ENCODE measurements at regions not wholly inside any gene's neighbourhood (a gene's known extent, or its start where the extent isn't known, plus 50 kb on each side); places are given as distances from the start of the nearest gene placed in this dataset.

GRCh38 chr16:73852561-73852960 lies 444.1 kb upstream of the PSMD7 start:
- CTCF ChIA-PET (ENCODE audit: partially characterized antibody): no interaction called here
- no peak for DNase-seq (ENCODE audit: low read depth in 1 of 2, low spot score in 2 of 2)
- H3K56ac ChIP-seq (replicated peaks; ENCODE audit: insufficient read length, low read depth, low read length): no peak overlapping the region
- H4K8ac ChIP-seq (ENCODE audit: extremely low read depth, insufficient read depth, low read length): no peak overlapping the region
- H3K14ac ChIP-seq (ENCODE audit: insufficient read length): no peak overlapping the region
- H3K79me2 ChIP-seq (ENCODE audit: control insufficient read depth in 1 of 2, insufficient read depth in 2 of 2, low read length in 2 of 2): no peaks in the 10 kb centered on the region
- no peaks in the 10 kb centered on the region for H4K20me1 ChIP-seq (replicated peaks in 1 of 2; ENCODE audit: control insufficient read depth in 1 of 2, insufficient read depth in 2 of 2, low read length in 2 of 2)
- H2BK15ac ChIP-seq (ENCODE audit: low read length): no peak overlapping the region
- H3K23me2 ChIP-seq (ENCODE audit: low read depth, low read length): no peaks in the 10 kb centered on the region
- H2BK5ac ChIP-seq (ENCODE audit: low read depth, low read length): no peak overlapping the region
- H3K9ac ChIP-seq (replicated peaks in 1 of 4; ENCODE audit: extremely low read depth in 1 of 4, low read depth in 3 of 4, low read length in 3 of 4): no peak overlapping the region
- H2BK12ac ChIP-seq (ENCODE audit: low read depth, low read length): no peak overlapping the region
- 90% methylated on average over 1 of the region's 1 CpG; no CpG with 5 or more reads in 1 of the 2 experiments for WGBS, 2 experiments (ENCODE audit: extremely low coverage in 1 of 2, insufficient coverage in 1 of 2, insufficient read length in 1 of 2, insufficient replicate concordance in 2 of 2, low coverage in 1 of 2, low lambda C conversion rate in 2 of 2, missing lambda C conversion rate in 1 of 2)
- TF ChIP-seq TAF7 (optimal IDR thresholded peaks at IDR 0.05; ENCODE audit: borderline replicate concordance, low read depth, low read length): no peak
- TF ChIP-seq SP4 (IDR thresholded peaks at IDR 0.05; ENCODE audit: low read length): no peak
- no peak for TF ChIP-seq CHD2 (IDR thresholded peaks at IDR 0.05; ENCODE audit: low read length)
- TF ChIP-seq YY1 (IDR thresholded peaks at IDR 0.05; ENCODE audit: low read depth, low read length): no peak
- no peak for TF ChIP-seq CTBP2 (IDR thresholded peaks at IDR 0.05; ENCODE audit: borderline replicate concordance, insufficient read depth, insufficient read length, low read length)
- TF ChIP-seq SIX5 (IDR thresholded peaks at IDR 0.05; ENCODE audit: low read depth, low read length): no peak
- no peak for TF ChIP-seq CEBPB (IDR thresholded peaks at IDR 0.05; ENCODE audit: low read depth, low read length)
- no peak for TF ChIP-seq RXRA (IDR thresholded peaks at IDR 0.05; ENCODE audit: insufficient read depth, low read depth, low read length)
- TF ChIP-seq SRF (IDR thresholded peaks at IDR 0.05; ENCODE audit: low read depth, low read length): no peak
- no peak for TF ChIP-seq BRCA1 (IDR thresholded peaks at IDR 0.05; ENCODE audit: low read depth, low read length)
- no peak for TF ChIP-seq SIRT6 (IDR thresholded peaks at IDR 0.05; ENCODE audit: low read length)
- H3K4me3 ChIP-seq (ENCODE audit: extremely low read depth in 1 of 4, insufficient read depth in 2 of 4, low read depth in 3 of 4, low read length in 4 of 4): no peak overlapping the region
- no peak overlapping the region for H3K27ac ChIP-seq (ENCODE audit: low read depth, low read length)
- no peak overlapping the region for H2AK5ac ChIP-seq (ENCODE audit: low read depth, low read length)
- no peaks in the 10 kb centered on the region for H3K27me3 ChIP-seq (replicated peaks in 1 of 4; ENCODE audit: control insufficient read depth in 3 of 4, extremely low read depth in 1 of 4, insufficient read depth in 3 of 4, low read length in 3 of 4)
- H4K91ac ChIP-seq (replicated peaks; ENCODE audit: insufficient read length, low read length): no peak overlapping the region
- H3K18ac ChIP-seq (ENCODE audit: extremely low read depth, low read length): no peak overlapping the region
- H2BK120ac ChIP-seq (replicated peaks; ENCODE audit: low read depth, low read length): no peak overlapping the region
- H2BK20ac ChIP-seq (ENCODE audit: low read length): no peak overlapping the region
- no peaks in the 10 kb centered on the region for H3K9me3 ChIP-seq (ENCODE audit: insufficient read depth in 2 of 2, low read depth in 1 of 2, low read length in 1 of 2)
- no peaks in the 10 kb centered on the region for H3K79me1 ChIP-seq (ENCODE audit: low read depth, low read length)
- H3K4me2 ChIP-seq (ENCODE audit: insufficient read depth in 1 of 2, low read depth in 2 of 2, low read length in 2 of 2): no peak overlapping the region
- H3K4me1 ChIP-seq (replicated peaks in 1 of 4; ENCODE audit: control insufficient read depth in 3 of 4, insufficient read depth in 4 of 4, low read length in 3 of 4): no peaks in the 10 kb centered on the region
- no peak overlapping the region for H3K4ac ChIP-seq (replicated peaks; ENCODE audit: insufficient read length, low read depth, low read length)
- no peak overlapping the region for H2AFZ ChIP-seq (ENCODE audit: low read length)
- FAIRE-seq: no peak
- H3K36me3 ChIP-seq (ENCODE audit: control insufficient read depth in 2 of 4, insufficient read depth in 4 of 4, low read length in 3 of 4): no peaks in the 10 kb centered on the region
- POLR2A ChIA-PET (ENCODE audit: partially characterized antibody): no interaction called here
- H4K5ac ChIP-seq (ENCODE audit: insufficient read length, low read depth, low read length): no peak overlapping the region
- H3K23ac ChIP-seq (ENCODE audit: insufficient read length): no peak overlapping the region

Data from H1 (cell line).